Body of pancreas (tissue), 4 donors: ENCODE measurements at regions not wholly inside any gene's neighbourhood (a gene's known extent, or its start where the extent isn't known, plus 50 kb on each side); places are given as distances from the start of the nearest gene placed in this dataset.

Experiments
- ATAC-seq: fragments of 150-250 bp; one replicate; pipeline ENCODE4 v1.9.1; 2016
- DNase-seq, 4 donors: peaks; one replicate each; pipeline ENCODE4 v3.0.0-alpha.2; 2019
- H3K27ac ChIP-seq, 4 donors: fragments of 200-600 bp; sonication (generic); 1 replicate in 3 of 4; 2 replicates in 1 of 4; pipeline versions ENCODE4 v1.5.1 to v1.6.1; 2016 to 2019; ENCODE audit warnings: mild to moderate bottlenecking in 1 of 4, mixed read lengths in 1 of 4, moderate library complexity in 1 of 4
- H3K27me3 ChIP-seq, 2 donors: fragments of 200-600 bp; sonication (generic); one replicate each; pipeline ENCODE4 v1.6.0; 2016; ENCODE audit warnings: mild to moderate bottlenecking in 1 of 2
- H3K36me3 ChIP-seq, 2 donors: fragments of 200-600 bp; sonication (generic); replicated peaks in 1 of 2; 2 replicates each; pipeline ENCODE4 v1.5.1; 2016; ENCODE audit warnings: low read depth in 2 of 2; ENCODE audit not compliant: insufficient read depth in 1 of 2
- H3K4me1 ChIP-seq: fragments of 200-600 bp; sonication (generic); one replicate; pipeline ENCODE4 v1.6.0; 2016
- H3K4me3 ChIP-seq, 2 donors: fragments of 200-600 bp; sonication (generic); 1 replicate in 1 of 2; 2 replicates in 1 of 2; pipeline ENCODE4 v1.5.1; 2016 to 2019
- H3K9me3 ChIP-seq, 3 donors: fragments of 200-600 bp; sonication (generic); 1 replicate in 2 of 3; 2 replicates in 1 of 3; pipeline ENCODE4 v1.5.1; 2016
- CTCF ChIP-seq, 7 experiments: fragments of 450-650 bp in 4 of 7; fragments of 200-600 bp in 3 of 7; sonication (generic) in 3 of 7; IDR thresholded peaks; one replicate each; pipeline ENCODE4 v1.5.1; 2016 to 2019; ENCODE audit warnings: antibody characterized with exemption in 7 of 7
- POLR2A ChIP-seq, 3 donors: fragments of 450-650 bp; IDR thresholded peaks; one replicate each; pipeline ENCODE4 v1.6.1; 2016; ENCODE audit warnings: antibody characterized with exemption in 3 of 3, mild to moderate bottlenecking in 2 of 3
- WGBS, 2 donors: methylation state at CpG; one replicate each; pipeline ENCODE4 v1.1.5; 2017; 5-methylcytosine and 5-hydroxymethylcytosine counted together
- intact Hi-C: fragments of 100-400 bp; cut with DNase I; formaldehyde crosslinking; loops from one replicate; pipeline ENCODE4 v1.15.1; 2023

GRCh38 chr18:61666876-61667590 is 225.8 kb downstream of the RNF152 start:
- no peaks in the 10 kb centered on the region for H3K9me3 ChIP-seq
- 83 to 88% methylated on average over 2 of the region's 2 CpGs for WGBS, 2 donors
- H3K27me3 ChIP-seq = no peaks in the 10 kb centered on the region
- ATAC-seq (no peak), DNase-seq (no peak)
- no peak overlapping the region for H3K27ac ChIP-seq
- TF ChIP-seq CTCF (IDR thresholded peaks at IDR 0.05) = no peak
- no peak for TF ChIP-seq POLR2A (IDR thresholded peaks at IDR 0.05)
- H3K4me1 ChIP-seq = peaks cover 6% of the 10 kb centered on the region
- intact Hi-C loops = no loop called here
- H3K4me3 ChIP-seq = no peak overlapping the region
- no peaks in the 10 kb centered on the region for H3K36me3 ChIP-seq

GRCh38 chr18:61664419-61665084 is 228.3 kb downstream of the RNF152 start:
- DNase-seq (no peak), ATAC-seq (no peak)
- intact Hi-C loops = no loop called here
- Histone ChIP-seq H3K27ac (peak overlapping the region in 2 of 4 donors; percentile 22 to 65), H3K4me1 (peaks cover 6% of the 10 kb centered on the region), H3K36me3 (no peaks in the 10 kb centered on the region), H3K9me3 (no peaks in the 10 kb centered on the region), H3K4me3 (no peak overlapping the region), H3K27me3 (no peaks in the 10 kb centered on the region)
- WGBS, 2 donors = 39 to 62% methylated on average over 6 of the region's 6 CpGs
- TF ChIP-seq CTCF (IDR thresholded peaks at IDR 0.05) = no peak
- no peak for TF ChIP-seq POLR2A (IDR thresholded peaks at IDR 0.05)

- TF ChIP-seq POLR2A (IDR thresholded peaks at IDR 0.05) (no peak), CTCF (IDR thresholded peaks at IDR 0.05) (no peak)
- no peak for DNase-seq
- Histone ChIP-seq H3K27me3 (no peaks in the 10 kb centered on the region), H3K9me3 (no peaks in the 10 kb centered on the region), H3K4me3 (no peak overlapping the region), H3K36me3 (no peaks in the 10 kb centered on the region), H3K4me1 (peaks cover 6% of the 10 kb centered on the region), H3K27ac (no peak overlapping the region)
- WGBS, 2 donors = 91% methylated on average over 3 of the region's 3 CpGs
- ATAC-seq = no peak
- intact Hi-C loops = no loop called here
Observed at GRCh38 chr18:61662726-61663125, 230.1 kb downstream of the RNF152 start.

GRCh38 chr18:61658431-61658830 is 234.4 kb downstream of the RNF152 start:
- H3K36me3 ChIP-seq = no peaks in the 10 kb centered on the region
- intact Hi-C loops = no loop called here
- no peak for DNase-seq
- H3K27me3 ChIP-seq = no peaks in the 10 kb centered on the region
- no peak overlapping the region for H3K27ac ChIP-seq
- no peak for ATAC-seq
- no peak overlapping the region for H3K4me3 ChIP-seq
- no peaks in the 10 kb centered on the region for H3K9me3 ChIP-seq
- TF ChIP-seq CTCF (IDR thresholded peaks at IDR 0.05) (no peak), POLR2A (IDR thresholded peaks at IDR 0.05) (no peak)
- peaks cover 12% of the 10 kb centered on the region for H3K4me1 ChIP-seq
- 81 to 98% methylated on average over 2 of the region's 2 CpGs for WGBS, 2 donors
